ENCODE measurements at regions not wholly inside any gene's neighbourhood (a gene's known extent, or its start where the extent isn't known, plus 50 kb on each side); places are given as distances from the start of the nearest gene placed in this dataset.

- ATAC-seq (ENCODE audit: insufficient read depth, low read depth) = no peak
- Histone ChIP-seq H3K36me3 (ENCODE audit: insufficient read depth, low read length) (no peaks in the 10 kb centered on the region), H3K27ac (ENCODE audit: low read length) (no peak overlapping the region), H4K20me1 (ENCODE audit: insufficient read depth, low read length) (no peaks in the 10 kb centered on the region), H3K4me3 (ENCODE audit: low read depth in 1 of 2, low read length in 2 of 2) (no peak overlapping the region), H3K79me2 (ENCODE audit: insufficient read depth, low read length) (no peaks in the 10 kb centered on the region), H3K9me3 (ENCODE audit: insufficient read depth, low read length, severe bottlenecking) (no peaks in the 10 kb centered on the region), H3K9ac (ENCODE audit: low read depth, low read length) (no peak overlapping the region), H2AFZ (ENCODE audit: low read depth, low read length) (no peak overlapping the region), H3K4me1 (ENCODE audit: insufficient read depth, low read length) (no peaks in the 10 kb centered on the region), H3K27me3 (ENCODE audit: insufficient read depth, low read length, poor library complexity) (no peaks in the 10 kb centered on the region), H3K4me2 (ENCODE audit: insufficient read depth, low read length) (no peak overlapping the region)
- TF ChIP-seq CTCF (IDR thresholded peaks at IDR 0.05; ENCODE audit: borderline replicate concordance, extremely low read depth, low read length, poor library complexity, severe bottlenecking) (no peak), EZH2 (IDR thresholded peaks at IDR 0.05; ENCODE audit: borderline replicate concordance, low read depth, low read length, severe bottlenecking) (no peak)
- no peak for DNase-seq
Measured at GRCh38 chr6:23184351-23184750, 615.0 kb downstream of the HDGFL1 start.

GRCh38 chr6:23195487-23195886 lies 626.1 kb downstream of the HDGFL1 start:
- Histone ChIP-seq H3K9ac (ENCODE audit: low read depth, low read length) (no peak overlapping the region), H3K4me3 (ENCODE audit: low read depth in 1 of 2, low read length in 2 of 2) (no peak overlapping the region), H3K27me3 (ENCODE audit: insufficient read depth, low read length, poor library complexity) (no peaks in the 10 kb centered on the region), H3K9me3 (ENCODE audit: insufficient read depth, low read length, severe bottlenecking) (no peaks in the 10 kb centered on the region), H2AFZ (ENCODE audit: low read depth, low read length) (no peak overlapping the region), H3K36me3 (ENCODE audit: insufficient read depth, low read length) (no peaks in the 10 kb centered on the region), H4K20me1 (ENCODE audit: insufficient read depth, low read length) (no peaks in the 10 kb centered on the region), H3K27ac (ENCODE audit: low read length) (no peak overlapping the region), H3K79me2 (ENCODE audit: insufficient read depth, low read length) (no peaks in the 10 kb centered on the region), H3K4me1 (ENCODE audit: insufficient read depth, low read length) (no peaks in the 10 kb centered on the region), H3K4me2 (ENCODE audit: insufficient read depth, low read length) (no peak overlapping the region)
- no peak for ATAC-seq (ENCODE audit: insufficient read depth, low read depth)
- no peak for DNase-seq
- TF ChIP-seq CTCF (IDR thresholded peaks at IDR 0.05; ENCODE audit: borderline replicate concordance, extremely low read depth, low read length, poor library complexity, severe bottlenecking) (no peak), EZH2 (IDR thresholded peaks at IDR 0.05; ENCODE audit: borderline replicate concordance, low read depth, low read length, severe bottlenecking) (no peak)

- H3K9ac ChIP-seq (ENCODE audit: low read depth, low read length) = no peak overlapping the region
- no peaks in the 10 kb centered on the region for H3K4me1 ChIP-seq (ENCODE audit: insufficient read depth, low read length)
Measured at GRCh38 chr6:23199541-23199940, 630.2 kb downstream of the HDGFL1 start.

More at GRCh38 chr6:23199541-23199940, 630.2 kb downstream of the HDGFL1 start:
- H3K79me2 ChIP-seq (ENCODE audit: insufficient read depth, low read length) = no peaks in the 10 kb centered on the region
- no peaks in the 10 kb centered on the region for H3K36me3 ChIP-seq (ENCODE audit: insufficient read depth, low read length)
- no peak overlapping the region for H2AFZ ChIP-seq (ENCODE audit: low read depth, low read length)
- TF ChIP-seq CTCF (IDR thresholded peaks at IDR 0.05; ENCODE audit: borderline replicate concordance, extremely low read depth, low read length, poor library complexity, severe bottlenecking) (no peak), EZH2 (IDR thresholded peaks at IDR 0.05; ENCODE audit: borderline replicate concordance, low read depth, low read length, severe bottlenecking) (no peak)
- no peaks in the 10 kb centered on the region for H3K27me3 ChIP-seq (ENCODE audit: insufficient read depth, low read length, poor library complexity)
- no peak for DNase-seq
- H3K9me3 ChIP-seq (ENCODE audit: insufficient read depth, low read length, severe bottlenecking) = no peaks in the 10 kb centered on the region
- no peak overlapping the region for H3K4me2 ChIP-seq (ENCODE audit: insufficient read depth, low read length)
- no peak overlapping the region for H3K27ac ChIP-seq (ENCODE audit: low read length)
- H3K4me3 ChIP-seq (ENCODE audit: low read depth in 1 of 2, low read length in 2 of 2) = no peak overlapping the region
- H4K20me1 ChIP-seq (ENCODE audit: insufficient read depth, low read length) = no peaks in the 10 kb centered on the region
- no peak for ATAC-seq (ENCODE audit: insufficient read depth, low read depth)

All from DND-41 (cell line).